ENCODE measurements at regions not wholly inside any gene's neighbourhood (a gene's known extent, or its start where the extent isn't known, plus 50 kb on each side); places are given as distances from the start of the nearest gene placed in this dataset.
"Not testable (repeated sequence)": the region's sequence is repeated elsewhere in the genome, so short reads cannot be mapped to it uniquely, and the experiment has no call there.

GRCh38 chrY:3775971-3776370, 197.1 kb downstream of the TGIF2LY start:
- not testable (repeated sequence) for H3K27ac ChIP-seq (ENCODE audit: low read depth); H3K36me3 Mint-ChIP-seq (ENCODE audit: low read depth); H3F3A ChIP-seq (replicated peaks; ENCODE audit: low read depth); H3K27me3 Mint-ChIP-seq (ENCODE audit: insufficient read depth, low read depth, poor library complexity); H3K36me3 ChIP-seq (ENCODE audit: insufficient read depth); H3K9me3 Mint-ChIP-seq; H3K9me2 ChIP-seq (ENCODE audit: insufficient read depth); H3K4me3 ChIP-seq; H3K4me1 Mint-ChIP-seq; DNase-seq (ENCODE audit: low spot score); H3K4me3 Mint-ChIP-seq; H2AFZ ChIP-seq; H3K4me1 ChIP-seq (ENCODE audit: insufficient read depth); H4K20me1 ChIP-seq (replicated peaks; ENCODE audit: insufficient read depth); H3K27me3 ChIP-seq (ENCODE audit: insufficient read depth); H3K4me2 ChIP-seq; ATAC-seq; H3K79me2 ChIP-seq (replicated peaks; ENCODE audit: insufficient read depth); H3K27ac Mint-ChIP-seq
- 0 out of 4 replicates have a peak, but pooled peaks of 1 of the 2 experiments have one; percentile 6 for TF ChIP-seq CTCF (conservative IDR thresholded peaks at IDR 0.05; ENCODE audit: low read depth in 2 of 2)
